ENCODE measurements at regions not wholly inside any gene's neighbourhood (a gene's known extent, or its start where the extent isn't known, plus 50 kb on each side); places are given as distances from the start of the nearest gene placed in this dataset.

GRCh38 chr5:82822634-82822927 is 254.6 kb downstream of the TMEM167A start:
- Histone ChIP-seq H3K27me3 (ENCODE audit: insufficient read depth, low read length) (no peaks in the 10 kb centered on the region), H3K36me3 (ENCODE audit: insufficient read depth, low read length) (no peaks in the 10 kb centered on the region), H3K4me2 (ENCODE audit: insufficient read depth, low read length) (no peak overlapping the region), H4K20me1 (ENCODE audit: insufficient read depth, low read length) (no peaks in the 10 kb centered on the region), H3K27ac (ENCODE audit: low read depth, low read length) (no peak overlapping the region), H3K9me3 (ENCODE audit: low read depth, low read length) (no peaks in the 10 kb centered on the region), H3K79me2 (ENCODE audit: insufficient read depth, low read length) (no peaks in the 10 kb centered on the region), H2AFZ (ENCODE audit: low read length) (no peak overlapping the region), H3K4me1 (ENCODE audit: insufficient read depth, low read length) (peaks cover 3% of the 10 kb centered on the region), H3K4me3 (ENCODE audit: insufficient read depth, low read length) (no peak overlapping the region)
- no peak for DNase-seq (ENCODE audit: insufficient read length, low spot score, missing footprints)
- no peak for TF ChIP-seq CTCF (IDR thresholded peaks at IDR 0.05; ENCODE audit: extremely low read depth, low read depth, low read length)

GRCh38 chr5:82821846-82822633 is 255.2 kb downstream of the TMEM167A start:
- DNase-seq (ENCODE audit: insufficient read length, low spot score, missing footprints), result no peak
- TF ChIP-seq CTCF (IDR thresholded peaks at IDR 0.05; ENCODE audit: extremely low read depth, low read depth, low read length), result no peak
- H3K27me3 ChIP-seq (ENCODE audit: insufficient read depth, low read length), result peaks cover 2% of the 10 kb centered on the region

GRCh38 chr5:82820961-82821845 is 256.0 kb downstream of the TMEM167A start:
- TF ChIP-seq CTCF (IDR thresholded peaks at IDR 0.05; ENCODE audit: extremely low read depth, low read depth, low read length), result no peak
- Histone ChIP-seq H3K4me2 (ENCODE audit: insufficient read depth, low read length) (peak overlapping the region; percentile 15), H2AFZ (ENCODE audit: low read length) (peak overlapping the region; percentile 19), H3K4me1 (ENCODE audit: insufficient read depth, low read length) (peaks cover 3% of the 10 kb centered on the region), H3K9me3 (ENCODE audit: low read depth, low read length) (no peaks in the 10 kb centered on the region), H3K79me2 (ENCODE audit: insufficient read depth, low read length) (no peaks in the 10 kb centered on the region), H4K20me1 (ENCODE audit: insufficient read depth, low read length) (no peaks in the 10 kb centered on the region), H3K4me3 (ENCODE audit: insufficient read depth, low read length) (no peak overlapping the region), H3K27me3 (ENCODE audit: insufficient read depth, low read length) (peaks cover 2% of the 10 kb centered on the region), H3K36me3 (ENCODE audit: insufficient read depth, low read length) (no peaks in the 10 kb centered on the region), H3K27ac (ENCODE audit: low read depth, low read length) (no peak overlapping the region)
- DNase-seq (ENCODE audit: insufficient read length, low spot score, missing footprints), result no peak

More at GRCh38 chr5:82821846-82822633, 255.2 kb downstream of the TMEM167A start:
- no peaks in the 10 kb centered on the region for H3K9me3 ChIP-seq (ENCODE audit: low read depth, low read length)
- no peak overlapping the region for H3K4me3 ChIP-seq (ENCODE audit: insufficient read depth, low read length)
- no peaks in the 10 kb centered on the region for H4K20me1 ChIP-seq (ENCODE audit: insufficient read depth, low read length)
- no peaks in the 10 kb centered on the region for H3K79me2 ChIP-seq (ENCODE audit: insufficient read depth, low read length)
- H3K36me3 ChIP-seq (ENCODE audit: insufficient read depth, low read length), result no peaks in the 10 kb centered on the region
- no peak overlapping the region for H3K4me2 ChIP-seq (ENCODE audit: insufficient read depth, low read length)
- H2AFZ ChIP-seq (ENCODE audit: low read length), result peak overlapping the region; percentile 9
- no peak overlapping the region for H3K27ac ChIP-seq (ENCODE audit: low read depth, low read length)
- H3K4me1 ChIP-seq (ENCODE audit: insufficient read depth, low read length), result peaks cover 3% of the 10 kb centered on the region

- Histone ChIP-seq H2AFZ (ENCODE audit: low read length) (no peak overlapping the region), H3K4me3 (ENCODE audit: insufficient read depth, low read length) (no peak overlapping the region), H3K79me2 (ENCODE audit: insufficient read depth, low read length) (no peaks in the 10 kb centered on the region), H3K36me3 (ENCODE audit: insufficient read depth, low read length) (no peaks in the 10 kb centered on the region), H3K27ac (ENCODE audit: low read depth, low read length) (no peak overlapping the region), H3K4me2 (ENCODE audit: insufficient read depth, low read length) (no peak overlapping the region), H4K20me1 (ENCODE audit: insufficient read depth, low read length) (no peaks in the 10 kb centered on the region), H3K27me3 (ENCODE audit: insufficient read depth, low read length) (peaks cover 2% of the 10 kb centered on the region), H3K4me1 (ENCODE audit: insufficient read depth, low read length) (peaks cover 3% of the 10 kb centered on the region), H3K9me3 (ENCODE audit: low read depth, low read length) (no peaks in the 10 kb centered on the region)
- DNase-seq (ENCODE audit: insufficient read length, low spot score, missing footprints), result no peak
- no peak for TF ChIP-seq CTCF (IDR thresholded peaks at IDR 0.05; ENCODE audit: extremely low read depth, low read depth, low read length)
Measured at GRCh38 chr5:82820188-82820587, 257.0 kb downstream of the TMEM167A start.
